Vagina (tissue), 2 donors: ENCODE measurements at regions not wholly inside any gene's neighbourhood (a gene's known extent, or its start where the extent isn't known, plus 50 kb on each side); places are given as distances from the start of the nearest gene placed in this dataset.
A peak's percentile ranks its signal among the peaks of the same experiment; 100 is the strongest.

Source experiments
- DNase-seq, 2 donors: peaks; one replicate each; pipeline ENCODE4 v3.0.0-alpha.2; 2017; ENCODE audit errors: extremely low spot score in 2 of 2
- H3K27ac ChIP-seq: fragments of 200-600 bp; sonication (generic); one replicate; pipeline ENCODE4 v1.5.1; 2019
- H3K27me3 ChIP-seq: fragments of 200-600 bp; sonication (generic); one replicate; pipeline ENCODE4 v1.5.1; 2019
- H3K36me3 ChIP-seq, 2 donors: fragments of 200-600 bp; sonication (generic); one replicate each; pipeline ENCODE4 v1.5.1; 2017 to 2019
- H3K4me1 ChIP-seq: fragments of 200-600 bp; sonication (generic); one replicate; pipeline ENCODE4 v1.5.1; 2019
- H3K4me3 ChIP-seq, 2 donors: fragments of 200-600 bp; sonication (generic); 1 replicate in 1 of 2; 2 replicates in 1 of 2; pipeline ENCODE4 v1.5.1; 2016 to 2019
- H3K9me3 ChIP-seq: fragments of 200-600 bp; sonication (generic); one replicate; pipeline ENCODE4 v1.5.1; 2019
- POLR2A ChIP-seq, 2 donors: fragments of 450-650 bp; IDR thresholded peaks; one replicate each; pipeline ENCODE4 v1.6.1; 2017; ENCODE audit warnings: antibody characterized with exemption in 2 of 2, mild to moderate bottlenecking in 2 of 2, moderate library complexity in 2 of 2
- POLR2AphosphoS5 ChIP-seq, 2 donors: sonication (generic); formaldehyde crosslinking; IDR thresholded peaks; one replicate each; pipeline ENCODE4 v1.9.0; 2017; ENCODE audit warnings: antibody characterized with exemption in 2 of 2, mild to moderate bottlenecking in 2 of 2, low read depth in 1 of 2; ENCODE audit not compliant: insufficient read depth in 1 of 2
- intact Hi-C: fragments of 100-400 bp; cut with DNase I; formaldehyde crosslinking; loops from one replicate; pipeline ENCODE4 v1.15.1; 2023
- TF ChIP-seq, protein P1 (sequence below), 3 experiments: fragments of 450-650 bp in 2 of 3; fragments of 200-600 bp in 1 of 3; sonication (generic) in 1 of 3; IDR thresholded peaks; one replicate each; pipeline ENCODE4 v1.5.1; 2017 to 2019; ENCODE audit warnings: antibody characterized with exemption in 3 of 3, mild to moderate bottlenecking in 2 of 3, moderate library complexity in 2 of 3

- no peaks in the 10 kb centered on the region for H3K4me1 ChIP-seq
- DNase-seq, result no peak
- no peaks in the 10 kb centered on the region for H3K9me3 ChIP-seq
- intact Hi-C loops, result loop anchor here (2.0 kb wide), 1 partner anchor 56 kb away; no protein-coding TSS in a partner anchor
- no peak overlapping the region for H3K4me3 ChIP-seq
- no peaks in the 10 kb centered on the region for H3K36me3 ChIP-seq
- H3K27me3 ChIP-seq, result no peaks in the 10 kb centered on the region
- no peak for TF ChIP-seq POLR2AphosphoS5 (IDR thresholded peaks at IDR 0.05; ENCODE audit: insufficient read depth in 1 of 2, low read depth in 1 of 2)
- no peak for TF ChIP-seq POLR2A (IDR thresholded peaks at IDR 0.05)
- TF ChIP-seq, protein P1, sequence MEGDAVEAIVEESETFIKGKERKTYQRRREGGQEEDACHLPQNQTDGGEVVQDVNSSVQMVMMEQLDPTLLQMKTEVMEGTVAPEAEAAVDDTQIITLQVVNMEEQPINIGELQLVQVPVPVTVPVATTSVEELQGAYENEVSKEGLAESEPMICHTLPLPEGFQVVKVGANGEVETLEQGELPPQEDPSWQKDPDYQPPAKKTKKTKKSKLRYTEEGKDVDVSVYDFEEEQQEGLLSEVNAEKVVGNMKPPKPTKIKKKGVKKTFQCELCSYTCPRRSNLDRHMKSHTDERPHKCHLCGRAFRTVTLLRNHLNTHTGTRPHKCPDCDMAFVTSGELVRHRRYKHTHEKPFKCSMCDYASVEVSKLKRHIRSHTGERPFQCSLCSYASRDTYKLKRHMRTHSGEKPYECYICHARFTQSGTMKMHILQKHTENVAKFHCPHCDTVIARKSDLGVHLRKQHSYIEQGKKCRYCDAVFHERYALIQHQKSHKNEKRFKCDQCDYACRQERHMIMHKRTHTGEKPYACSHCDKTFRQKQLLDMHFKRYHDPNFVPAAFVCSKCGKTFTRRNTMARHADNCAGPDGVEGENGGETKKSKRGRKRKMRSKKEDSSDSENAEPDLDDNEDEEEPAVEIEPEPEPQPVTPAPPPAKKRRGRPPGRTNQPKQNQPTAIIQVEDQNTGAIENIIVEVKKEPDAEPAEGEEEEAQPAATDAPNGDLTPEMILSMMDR (IDR thresholded peaks at IDR 0.05), result no peak
- H3K27ac ChIP-seq, result no peak overlapping the region
These were observed 53.5 kb upstream of the PCSK6 start for GRCh38 chr15:101543026-101543390.

GRCh38 chr15:101542306-101543025, 53.0 kb upstream of the PCSK6 start:
- intact Hi-C loops, result loop anchor here (2.0 kb wide), 1 partner anchor 56 kb away; no protein-coding TSS in a partner anchor
- no peaks in the 10 kb centered on the region for H3K36me3 ChIP-seq
- DNase-seq, result no peak
- H3K27ac ChIP-seq, result no peak overlapping the region
- no peak overlapping the region for H3K4me3 ChIP-seq
- H3K4me1 ChIP-seq, result no peaks in the 10 kb centered on the region
- no peaks in the 10 kb centered on the region for H3K27me3 ChIP-seq
- H3K9me3 ChIP-seq, result no peaks in the 10 kb centered on the region
- TF ChIP-seq POLR2AphosphoS5 (IDR thresholded peaks at IDR 0.05; ENCODE audit: insufficient read depth in 1 of 2, low read depth in 1 of 2), result no peak
- TF ChIP-seq, protein P1 (IDR thresholded peaks at IDR 0.05), result no peak
- TF ChIP-seq POLR2A (IDR thresholded peaks at IDR 0.05), result no peak

DNA sequence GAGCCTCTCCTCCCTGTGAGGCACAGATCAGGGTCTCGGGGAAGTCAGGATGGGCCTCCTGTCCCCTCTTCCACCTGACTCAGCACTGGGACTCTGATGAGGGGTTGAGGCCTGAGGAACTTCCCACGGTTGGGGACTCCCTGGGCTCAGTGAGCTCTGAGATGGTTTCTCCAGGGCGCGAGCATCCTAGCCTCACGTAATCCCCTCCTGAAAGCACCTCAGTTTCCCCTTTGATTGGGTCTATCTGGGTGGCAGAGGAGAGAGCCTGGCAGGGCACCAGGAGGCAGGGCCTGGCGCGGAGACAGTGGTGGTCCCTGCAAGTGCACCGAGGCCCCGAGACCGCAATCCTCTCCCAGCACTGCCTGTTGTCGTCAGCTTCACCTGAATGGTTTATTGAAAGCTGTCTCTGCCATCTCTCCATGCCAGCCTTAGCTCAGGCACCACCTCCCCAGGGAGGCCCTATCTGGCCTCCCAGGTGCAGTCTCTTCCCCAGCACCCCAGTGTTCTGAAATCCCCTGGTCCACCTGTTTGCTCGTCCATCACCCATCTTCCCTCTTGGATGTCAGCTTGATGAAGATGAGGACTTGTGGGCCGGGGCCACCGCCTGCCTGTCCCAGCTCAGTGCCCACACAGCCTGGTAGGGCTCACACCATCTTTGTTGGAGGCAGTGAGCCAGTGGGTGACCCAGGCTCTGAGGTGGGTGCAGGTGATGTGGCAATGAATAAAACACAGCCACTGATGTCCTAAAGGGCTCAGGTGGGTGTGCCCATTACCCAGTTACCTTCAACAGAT, 52.2 kb upstream of the PCSK6 start:
- intact Hi-C loops, result loop anchor here (2.0 kb wide), 1 partner anchor 55 kb away; no protein-coding TSS in a partner anchor
- H3K4me1 ChIP-seq, result no peaks in the 10 kb centered on the region
- no peak overlapping the region for H3K27ac ChIP-seq
- H3K36me3 ChIP-seq, result no peaks in the 10 kb centered on the region
- TF ChIP-seq POLR2A (IDR thresholded peaks at IDR 0.05) (no peak), POLR2AphosphoS5 (IDR thresholded peaks at IDR 0.05; ENCODE audit: insufficient read depth in 1 of 2, low read depth in 1 of 2) (no peak)
- TF ChIP-seq, protein P1 (IDR thresholded peaks at IDR 0.05), result no peak
- no peaks in the 10 kb centered on the region for H3K27me3 ChIP-seq
- DNase-seq, result peak in 1 of 2 donors; percentile 52
- H3K9me3 ChIP-seq, result no peaks in the 10 kb centered on the region
- no peak overlapping the region for H3K4me3 ChIP-seq

- Histone ChIP-seq H3K27me3 (no peaks in the 10 kb centered on the region), H3K9me3 (no peaks in the 10 kb centered on the region), H3K4me3 (no peak overlapping the region), H3K4me1 (no peaks in the 10 kb centered on the region), H3K27ac (no peak overlapping the region), H3K36me3 (no peaks in the 10 kb centered on the region)
- DNase-seq, result peak in 1 of 2 donors; percentile 87
- intact Hi-C loops, result no loop called here
- TF ChIP-seq POLR2A (IDR thresholded peaks at IDR 0.05) (no peak), POLR2AphosphoS5 (IDR thresholded peaks at IDR 0.05; ENCODE audit: insufficient read depth in 1 of 2, low read depth in 1 of 2) (no peak)
- TF ChIP-seq, protein P1 (IDR thresholded peaks at IDR 0.05), result no peak
These were observed 51.2 kb upstream of the PCSK6 start for GRCh38 chr15:101540480-101541239.
